SU-DHL-6 (cell line): ENCODE measurements at regions not wholly inside any gene's neighbourhood (a gene's known extent, or its start where the extent isn't known, plus 50 kb on each side); places are given as distances from the start of the nearest gene placed in this dataset.

ENCODE experiments used
- CTCF ChIP-seq: fragments of 200-600 bp; sonication (generic); IDR thresholded peaks from one replicate; pipeline ENCODE4 v1.5.1; 2017; ENCODE audit warnings: antibody characterized with exemption, mild to moderate bottlenecking, low read length, moderate library complexity; ENCODE audit not compliant: insufficient read depth, poor library complexity, severe bottlenecking
- EZH2phosphoT487 ChIP-seq: fragments of 200-600 bp; sonication (generic), shearing (Covaris generic); conservative IDR thresholded peaks from 2 replicates; pipeline ENCODE4 v1.6.1; 2018; ENCODE audit warnings: mild to moderate bottlenecking, antibody characterized with exemption, low read length, moderate library complexity, mixed read lengths

- TF ChIP-seq CTCF (no peak), EZH2phosphoT487 (no peak)
Measured at GRCh38 chr12:77761286-77761685, 69.4 kb upstream of the NAV3 start.
